Astrocyte of the cerebellum (primary cell): ENCODE measurements at regions not wholly inside any gene's neighbourhood (a gene's known extent, or its start where the extent isn't known, plus 50 kb on each side); places are given as distances from the start of the nearest gene placed in this dataset.

ENCODE experiments used
- DNase-seq: peaks from one replicate; pipeline ENCODE4 v3.0.0-alpha.2; 2011; ENCODE audit warnings: low read depth
- H3K4me3 ChIP-seq: 2 replicates; pipeline ENCODE4 v1.5.1; 2011; ENCODE audit warnings: mild to moderate bottlenecking, low read depth, low read length, moderate library complexity
- CTCF ChIP-seq: IDR thresholded peaks from 2 replicates; pipeline ENCODE4 v1.5.1; 2012; ENCODE audit warnings: low read length, low read depth, moderate library complexity, mild to moderate bottlenecking; ENCODE audit errors: missing control alignments
- in situ Hi-C: cut with HindIII; loops from 2 replicates; pipeline ENCODE4 v1.10.0; 2017; ENCODE audit warnings: low sequenced_read_pairs

DNA sequence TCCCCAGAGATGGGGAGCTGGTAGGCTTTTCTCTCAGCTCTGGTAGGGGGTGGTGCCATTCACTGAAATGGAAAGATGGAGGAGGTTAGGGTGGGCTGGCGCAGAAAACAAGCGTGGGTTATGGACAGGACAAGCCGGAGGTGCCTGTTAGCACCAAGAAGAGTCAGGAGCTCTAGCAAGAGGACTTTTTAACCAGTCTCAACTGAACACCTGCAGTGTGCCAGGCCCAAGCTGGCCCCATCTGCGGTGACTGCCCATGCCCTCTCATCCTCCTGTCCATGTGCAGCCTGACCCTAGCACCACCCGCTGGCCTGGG lies 254.4 kb downstream of the RHOU start:
- no peak overlapping the region for H3K4me3 ChIP-seq
- TF ChIP-seq CTCF = no peak
- in situ Hi-C loops = no loop called here
- DNase-seq = no peak

GRCh38 chr1:228989992-228990827 lies 254.9 kb downstream of the RHOU start:
- no peak overlapping the region for H3K4me3 ChIP-seq
- in situ Hi-C loops = no loop called here
- TF ChIP-seq CTCF = no peak
- DNase-seq = no peak

DNA sequence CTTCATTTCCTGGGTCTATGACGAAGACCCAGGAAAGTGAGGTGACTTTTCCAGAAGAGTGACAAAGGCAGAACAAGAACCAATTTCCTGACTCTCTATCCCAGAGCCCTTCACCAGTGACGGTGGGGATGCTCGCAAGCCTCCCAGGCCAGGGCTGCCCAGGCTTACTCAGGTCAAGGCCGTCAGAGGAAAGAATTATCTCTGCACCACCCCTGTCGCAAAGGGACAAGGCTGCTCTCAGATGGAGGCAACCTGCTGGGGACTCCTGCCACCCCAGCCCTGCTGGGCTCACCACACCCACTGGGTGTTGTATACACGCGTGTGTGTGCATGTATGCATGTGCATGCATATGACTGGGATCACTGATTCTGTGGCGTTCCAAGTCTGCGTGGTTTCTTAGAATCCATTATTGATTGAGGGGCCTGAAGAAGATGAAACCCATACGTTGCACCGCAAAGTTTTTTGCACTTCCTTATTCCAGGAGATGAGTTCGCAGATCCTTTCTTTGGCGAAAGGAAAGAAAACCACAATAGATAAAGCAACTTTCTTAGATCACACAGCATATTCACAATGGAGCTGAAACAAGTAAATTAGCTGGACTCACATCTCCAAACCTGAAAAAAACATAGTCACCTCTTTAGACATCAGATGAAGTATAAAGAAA lies 255.8 kb downstream of the RHOU start:
- no peak for DNase-seq
- TF ChIP-seq CTCF = no peak
- in situ Hi-C loops = no loop called here
- H3K4me3 ChIP-seq = no peak overlapping the region

DNA sequence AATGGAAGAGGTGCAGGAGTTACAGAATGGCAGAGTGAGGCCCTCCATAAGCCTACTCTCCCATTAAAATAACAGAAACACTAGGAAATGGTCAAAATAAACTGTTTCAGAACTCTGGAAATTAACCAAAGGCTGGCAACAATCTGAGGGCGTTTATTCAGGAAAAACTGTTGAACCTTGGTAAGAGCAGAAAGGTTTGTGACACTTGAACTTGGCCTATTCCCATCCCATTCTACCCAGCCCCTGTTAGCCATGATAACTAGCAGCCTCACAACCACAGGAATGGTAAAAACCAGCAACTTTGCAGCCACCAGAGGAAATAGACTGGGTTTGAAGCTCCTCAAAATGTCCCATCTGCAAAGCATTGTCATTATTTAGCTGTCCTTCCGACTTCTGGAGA lies 256.8 kb downstream of the RHOU start:
- DNase-seq = no peak
- H3K4me3 ChIP-seq = no peak overlapping the region
- no peak for TF ChIP-seq CTCF
- in situ Hi-C loops = no loop called here

- no peak overlapping the region for H3K4me3 ChIP-seq
- no peak for TF ChIP-seq CTCF
- DNase-seq = no peak
- in situ Hi-C loops = no loop called here
Measured at GRCh38 chr1:228992907-228993535, 257.7 kb downstream of the RHOU start.

GRCh38 chr1:228994676-228995594 lies 259.7 kb downstream of the RHOU start:
- in situ Hi-C loops = no loop called here
- no peak for DNase-seq
- TF ChIP-seq CTCF = no peak
- H3K4me3 ChIP-seq = no peak overlapping the region
